Jurkat, Clone E6-1 (cell line): ENCODE measurements at regions not wholly inside any gene's neighbourhood (a gene's known extent, or its start where the extent isn't known, plus 50 kb on each side); places are given as distances from the start of the nearest gene placed in this dataset.

ENCODE experiments used
- DNase-seq: peaks from one replicate; pipeline ENCODE4 v3.0.0-alpha.2; 2011; ENCODE audit warnings: low read depth, low spot score
- H3K4me3 ChIP-seq: 2 replicates; pipeline ENCODE4 v1.5.1; 2011; ENCODE audit warnings: mild to moderate bottlenecking, low read length, control low read depth, moderate library complexity

- no peak for DNase-seq
These were observed 639.0 kb upstream of the SORCS1 start for GRCh38 chr10:107803546-107803945.

DNA sequence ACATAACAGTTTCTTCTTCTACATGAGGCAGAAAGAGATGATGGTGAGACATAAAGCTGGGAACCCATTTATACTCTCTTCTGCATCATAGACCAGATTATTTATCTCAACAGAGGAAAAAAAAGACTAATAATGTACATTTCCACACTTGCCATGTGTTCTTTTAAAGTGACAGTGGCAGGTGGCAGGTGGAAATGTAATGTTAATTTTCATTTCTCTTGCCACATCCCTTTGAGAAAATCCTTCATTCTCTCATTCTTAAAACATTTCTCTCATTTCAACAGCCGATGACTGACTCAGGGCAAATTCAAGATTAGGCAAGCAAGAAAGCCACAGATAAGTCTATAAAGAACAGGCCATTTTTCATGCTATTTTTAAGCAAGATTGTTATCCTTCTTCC, 635.6 kb upstream of the SORCS1 start:
- no peak overlapping the region for H3K4me3 ChIP-seq
- DNase-seq = no peak

More at GRCh38 chr10:107803546-107803945, 639.0 kb upstream of the SORCS1 start:
- H3K4me3 ChIP-seq = no peak overlapping the region

DNA sequence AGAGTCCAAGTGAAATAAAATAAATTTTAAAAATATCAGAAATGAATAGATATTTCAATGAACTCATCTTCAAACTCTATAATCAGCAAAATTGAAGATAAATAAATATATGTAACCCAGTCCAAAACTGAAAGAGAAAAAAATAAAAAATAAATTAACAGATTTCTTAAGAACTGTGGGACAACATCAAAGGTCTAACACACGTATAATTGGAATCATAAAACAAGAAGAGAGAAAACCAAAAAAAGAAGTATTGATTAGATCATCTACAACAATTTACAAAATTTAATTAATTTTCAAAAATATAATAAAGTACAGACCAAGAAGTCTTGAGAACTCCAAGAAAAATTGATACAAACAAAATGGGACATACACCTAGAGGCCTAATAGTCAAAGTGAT, 625.8 kb upstream of the SORCS1 start:
- DNase-seq = no peak
- no peak overlapping the region for H3K4me3 ChIP-seq

GRCh38 chr10:107771066-107771465, 606.6 kb upstream of the SORCS1 start:
- H3K4me3 ChIP-seq = no peak overlapping the region
- no peak for DNase-seq

- no peak overlapping the region for H3K4me3 ChIP-seq
- no peak for DNase-seq
These were observed 602.7 kb upstream of the SORCS1 start for GRCh38 chr10:107767185-107767584.

GRCh38 chr10:107754814-107755213, 590.3 kb upstream of the SORCS1 start:
- no peak overlapping the region for H3K4me3 ChIP-seq
- DNase-seq = no peak

DNA sequence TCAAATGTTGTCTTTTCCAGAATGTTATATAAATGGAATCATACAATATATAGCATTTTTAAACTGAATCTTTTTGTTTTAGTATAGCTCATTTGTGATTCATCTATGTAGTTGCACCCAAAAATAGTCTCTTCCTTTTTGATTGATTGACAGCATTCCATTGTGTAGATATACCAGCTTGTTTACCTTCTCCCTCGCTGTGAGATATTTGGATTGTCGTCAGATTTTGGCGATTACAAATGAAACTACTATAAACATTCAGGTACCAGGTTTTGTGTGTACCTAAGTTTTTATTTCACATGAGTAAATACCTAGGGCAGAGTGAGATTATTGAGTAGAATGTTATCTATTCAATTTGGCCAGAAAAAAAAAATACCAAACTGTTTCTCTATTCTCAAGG, 584.7 kb upstream of the SORCS1 start:
- no peak for DNase-seq
- H3K4me3 ChIP-seq = no peak overlapping the region

DNA sequence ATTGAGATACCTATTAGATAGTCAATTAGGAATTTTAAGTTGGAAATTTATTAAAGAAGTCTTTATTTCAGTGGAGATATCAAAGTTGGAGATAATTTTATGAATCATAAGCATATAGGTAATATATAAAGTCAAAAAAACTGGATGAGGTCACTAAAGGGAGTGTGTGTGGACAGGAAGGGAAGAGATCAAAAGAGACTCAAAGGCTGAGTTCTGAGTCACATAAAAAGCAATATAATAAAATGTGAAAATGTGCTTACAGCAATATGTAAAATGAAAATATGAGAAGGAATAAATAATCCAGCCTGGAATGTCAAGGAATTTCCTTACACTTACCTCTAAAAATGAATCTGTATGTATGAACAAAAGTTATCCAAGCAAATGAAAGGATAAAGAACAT, 583.3 kb upstream of the SORCS1 start:
- no peak overlapping the region for H3K4me3 ChIP-seq
- DNase-seq = no peak

DNA sequence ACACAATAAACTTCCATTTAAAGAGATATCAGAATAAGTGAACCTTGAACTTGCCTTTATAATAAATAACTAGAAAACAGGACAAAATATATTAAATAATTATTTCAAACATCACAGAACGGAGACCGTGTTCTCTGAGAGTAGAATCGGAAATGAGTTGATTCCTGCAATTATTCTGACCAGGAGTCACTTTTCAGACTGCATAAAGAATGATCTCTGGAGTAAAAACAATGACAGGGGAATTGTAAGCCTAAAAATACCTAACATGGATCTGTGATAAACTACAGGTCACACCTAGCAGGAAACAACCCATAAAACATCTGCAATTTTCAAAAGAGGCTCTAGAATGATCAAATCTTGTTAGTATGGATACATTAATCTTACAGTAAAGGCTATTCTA, 577.5 kb upstream of the SORCS1 start:
- no peak for DNase-seq
- no peak overlapping the region for H3K4me3 ChIP-seq

DNA sequence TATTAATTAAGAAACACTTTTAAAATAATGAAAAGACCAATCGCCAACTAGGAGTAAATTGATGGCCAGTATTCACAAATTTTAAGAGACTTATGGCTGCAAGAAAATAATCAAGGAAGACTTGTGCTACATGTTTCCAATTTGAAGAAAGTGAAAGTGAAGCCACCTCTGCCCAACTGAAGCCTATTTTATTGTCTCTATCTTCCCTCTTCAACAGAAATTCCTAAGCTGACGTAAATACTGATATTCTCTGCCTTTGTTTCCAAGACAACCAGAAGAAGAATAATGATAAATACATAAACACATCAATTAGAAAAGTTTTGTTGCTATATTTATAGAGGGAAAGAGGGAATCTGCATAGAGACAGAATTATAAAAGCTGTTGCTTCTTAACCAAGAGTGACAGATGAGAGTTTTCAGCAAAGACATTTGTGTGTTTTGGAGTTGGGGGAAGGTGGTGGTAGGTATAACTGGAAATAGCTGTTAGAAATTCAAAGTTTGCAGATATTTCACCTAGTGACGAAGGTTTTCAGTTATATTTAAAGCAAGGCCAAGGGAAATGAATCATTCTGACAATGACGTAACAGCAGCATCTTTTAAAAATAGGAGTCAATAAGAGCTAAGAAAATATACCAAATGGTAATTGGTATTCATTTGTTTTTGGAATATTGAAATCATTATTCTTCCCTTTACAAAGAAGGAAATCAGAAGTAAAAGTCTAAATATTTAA, 576.6 kb upstream of the SORCS1 start:
- no peak for DNase-seq
- H3K4me3 ChIP-seq = no peak overlapping the region

- no peak for DNase-seq
- H3K4me3 ChIP-seq = no peak overlapping the region
These were observed 575.4 kb upstream of the SORCS1 start for GRCh38 chr10:107739951-107740350.

GRCh38 chr10:107733328-107734130, 569.0 kb upstream of the SORCS1 start:
- no peak overlapping the region for H3K4me3 ChIP-seq
- no peak for DNase-seq

DNA sequence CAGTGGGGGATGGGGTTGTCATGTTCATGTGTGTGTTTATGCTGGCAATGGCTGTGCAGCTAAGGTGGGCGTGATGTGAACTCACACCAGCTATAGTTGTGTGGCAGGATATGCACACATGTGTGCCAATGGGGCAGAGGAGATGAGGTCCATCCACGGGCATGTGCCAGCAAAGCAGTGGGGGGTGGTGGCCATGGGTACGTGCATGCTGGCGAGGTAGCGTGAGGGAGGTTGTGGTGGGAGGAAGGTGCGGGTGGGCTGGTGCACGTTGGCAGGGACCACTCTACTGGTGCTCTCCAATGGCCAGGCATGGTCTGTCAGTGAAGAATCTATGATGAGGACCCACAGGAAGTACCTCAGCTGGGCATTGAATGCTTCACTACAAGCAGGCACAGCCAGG, 567.5 kb upstream of the SORCS1 start:
- no peak for DNase-seq
- H3K4me3 ChIP-seq = no peak overlapping the region

- no peak for DNase-seq
- no peak overlapping the region for H3K4me3 ChIP-seq
These were observed 564.3 kb upstream of the SORCS1 start for GRCh38 chr10:107728807-107729206.

- no peak overlapping the region for H3K4me3 ChIP-seq
- DNase-seq = no peak
These were observed 563.3 kb upstream of the SORCS1 start for GRCh38 chr10:107727767-107728317.

DNA sequence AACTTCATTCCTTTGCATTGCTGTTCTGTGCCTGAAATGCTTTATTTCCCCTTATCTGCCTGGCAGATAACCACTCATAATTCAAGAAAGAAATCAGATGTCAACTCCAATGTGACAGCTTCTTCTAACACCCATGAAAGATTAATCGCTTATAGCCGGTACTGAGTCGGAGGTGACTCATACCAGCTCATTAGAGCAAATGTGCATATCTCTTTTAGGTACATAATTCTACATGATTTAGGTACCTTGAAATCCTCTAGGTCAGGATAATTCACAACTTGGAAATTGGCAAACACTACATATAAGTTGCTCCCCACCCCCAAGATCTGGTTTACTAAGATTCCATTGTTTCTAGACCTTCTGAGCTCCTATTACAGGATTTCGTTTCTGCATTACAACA, 554.4 kb upstream of the SORCS1 start:
- no peak overlapping the region for H3K4me3 ChIP-seq
- DNase-seq = no peak

GRCh38 chr10:107717046-107717445, 552.5 kb upstream of the SORCS1 start:
- H3K4me3 ChIP-seq = no peak overlapping the region

DNA sequence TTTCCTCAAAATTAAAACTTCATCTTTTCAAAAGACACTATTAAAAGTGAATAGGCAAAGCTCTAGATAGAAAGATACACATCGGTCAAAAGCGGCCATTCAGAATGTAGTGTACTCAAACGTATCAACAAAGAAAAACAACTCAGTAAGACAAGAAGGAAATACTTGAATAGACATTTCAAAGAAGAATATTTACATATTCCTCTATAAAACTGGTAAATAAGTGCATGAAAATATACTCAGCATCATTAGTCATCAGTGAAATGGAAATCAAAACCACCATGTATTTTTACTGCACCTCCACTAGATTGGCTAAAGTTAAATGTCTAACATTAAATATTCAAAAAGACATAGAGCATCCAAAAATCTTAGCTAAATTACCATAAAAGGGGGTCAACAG, 551.1 kb upstream of the SORCS1 start:
- no peak overlapping the region for H3K4me3 ChIP-seq
- no peak for DNase-seq

More at GRCh38 chr10:107717046-107717445, 552.5 kb upstream of the SORCS1 start:
- DNase-seq = no peak

GRCh38 chr10:107708981-107709380, 544.5 kb upstream of the SORCS1 start:
- H3K4me3 ChIP-seq = no peak overlapping the region
- DNase-seq = no peak

DNA sequence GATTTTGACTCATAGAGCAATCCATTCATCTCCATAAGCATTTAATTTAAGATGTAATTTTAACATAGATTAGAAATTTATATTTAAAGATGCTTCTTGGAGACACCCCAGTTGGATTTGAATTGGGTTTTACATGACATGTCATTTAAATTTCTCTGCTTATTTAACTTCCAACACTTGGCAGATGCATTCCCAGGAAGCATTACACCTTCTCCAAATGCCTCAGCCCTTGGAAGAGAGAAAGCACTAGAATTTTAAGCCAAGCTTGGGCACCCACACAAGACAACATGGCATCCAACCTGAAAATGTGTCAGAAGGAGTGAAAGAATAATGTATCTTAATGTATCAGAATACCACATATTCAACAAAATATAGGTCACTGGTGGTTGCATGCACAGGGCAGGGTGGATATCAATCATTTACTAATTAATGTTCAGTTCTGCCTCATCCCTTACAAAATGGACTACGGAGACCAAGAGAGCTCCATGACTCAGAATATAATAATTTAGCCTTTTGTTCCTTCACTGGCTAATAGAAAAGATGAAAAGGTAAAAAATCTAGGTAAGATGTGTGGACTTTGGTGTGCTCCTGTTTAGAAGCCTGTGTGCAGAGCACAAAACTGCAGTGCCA, 541.7 kb upstream of the SORCS1 start:
- DNase-seq = no peak
- H3K4me3 ChIP-seq = no peak overlapping the region
